NCI-H1694 (cell line): ENCODE measurements at regions not wholly inside any gene's neighbourhood (a gene's known extent, or its start where the extent isn't known, plus 50 kb on each side); places are given as distances from the start of the nearest gene placed in this dataset.
"Not testable (repeated sequence)": the region's sequence is repeated elsewhere in the genome, so short reads cannot be mapped to it uniquely, and the experiment has no call there.

ENCODE experiments used
- DNase-seq: peaks from one replicate; lab custom pipeline; 2025; lab: John Stamatoyannopoulos, UW

DNA sequence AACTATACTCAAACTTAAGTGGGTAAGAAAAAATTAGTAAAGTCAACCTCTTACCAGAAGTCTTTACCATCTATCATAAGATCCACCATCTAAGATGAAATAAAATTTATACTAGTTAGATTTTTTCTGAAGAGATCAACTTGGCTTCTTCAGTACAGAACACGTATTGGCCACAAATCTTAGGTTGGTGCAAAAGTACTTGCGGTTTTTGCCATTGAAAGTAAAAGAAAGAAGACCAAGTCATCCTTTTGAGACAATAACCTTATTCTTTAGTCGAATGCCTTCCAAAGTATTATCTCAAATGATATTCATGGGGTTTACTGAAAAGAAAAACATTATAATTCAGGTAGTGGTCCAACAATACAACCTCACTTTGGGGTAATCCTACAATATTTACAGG is 292.6 kb upstream of the PTCHD4 start:
- no peak for DNase-seq

DNA sequence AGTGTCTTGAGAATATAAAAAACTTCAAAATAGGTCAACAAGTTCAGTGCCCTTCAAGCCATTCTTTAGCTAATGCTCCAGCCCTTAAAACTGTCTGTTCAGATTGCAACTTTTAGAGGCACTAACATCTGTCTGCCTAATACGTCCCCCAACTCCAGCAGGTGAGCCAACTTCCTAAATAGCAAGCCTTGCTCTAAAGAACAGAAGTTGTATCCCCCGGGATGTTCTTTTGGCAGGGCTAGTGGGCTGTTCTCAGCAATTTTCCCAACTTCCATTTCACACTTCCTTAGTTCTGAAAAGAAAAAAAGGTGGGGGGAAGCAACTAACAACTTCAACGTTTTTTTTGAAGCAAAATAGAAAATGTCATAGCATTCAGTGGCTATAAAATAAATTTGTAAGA is 290.0 kb upstream of the PTCHD4 start:
- no peak for DNase-seq

DNA sequence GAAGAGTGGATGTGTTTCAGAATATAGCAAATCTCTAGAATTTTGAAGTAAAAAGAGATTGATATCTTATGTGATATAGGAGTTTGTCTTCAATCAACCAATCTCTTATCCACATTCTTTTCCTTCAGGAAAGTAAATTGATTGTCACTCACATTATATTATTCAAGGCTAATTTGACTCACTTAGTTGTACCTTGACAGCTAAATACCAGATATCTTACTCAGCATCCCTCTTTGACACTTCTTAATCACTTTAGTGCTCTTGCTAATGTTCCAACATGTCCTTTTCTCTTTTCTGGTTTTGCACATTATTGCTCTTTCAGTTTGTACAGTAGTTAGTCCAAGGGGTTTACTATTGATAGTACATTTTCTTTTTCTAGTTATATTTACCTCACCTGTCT is 286.9 kb upstream of the PTCHD4 start:
- no peak for DNase-seq

DNA sequence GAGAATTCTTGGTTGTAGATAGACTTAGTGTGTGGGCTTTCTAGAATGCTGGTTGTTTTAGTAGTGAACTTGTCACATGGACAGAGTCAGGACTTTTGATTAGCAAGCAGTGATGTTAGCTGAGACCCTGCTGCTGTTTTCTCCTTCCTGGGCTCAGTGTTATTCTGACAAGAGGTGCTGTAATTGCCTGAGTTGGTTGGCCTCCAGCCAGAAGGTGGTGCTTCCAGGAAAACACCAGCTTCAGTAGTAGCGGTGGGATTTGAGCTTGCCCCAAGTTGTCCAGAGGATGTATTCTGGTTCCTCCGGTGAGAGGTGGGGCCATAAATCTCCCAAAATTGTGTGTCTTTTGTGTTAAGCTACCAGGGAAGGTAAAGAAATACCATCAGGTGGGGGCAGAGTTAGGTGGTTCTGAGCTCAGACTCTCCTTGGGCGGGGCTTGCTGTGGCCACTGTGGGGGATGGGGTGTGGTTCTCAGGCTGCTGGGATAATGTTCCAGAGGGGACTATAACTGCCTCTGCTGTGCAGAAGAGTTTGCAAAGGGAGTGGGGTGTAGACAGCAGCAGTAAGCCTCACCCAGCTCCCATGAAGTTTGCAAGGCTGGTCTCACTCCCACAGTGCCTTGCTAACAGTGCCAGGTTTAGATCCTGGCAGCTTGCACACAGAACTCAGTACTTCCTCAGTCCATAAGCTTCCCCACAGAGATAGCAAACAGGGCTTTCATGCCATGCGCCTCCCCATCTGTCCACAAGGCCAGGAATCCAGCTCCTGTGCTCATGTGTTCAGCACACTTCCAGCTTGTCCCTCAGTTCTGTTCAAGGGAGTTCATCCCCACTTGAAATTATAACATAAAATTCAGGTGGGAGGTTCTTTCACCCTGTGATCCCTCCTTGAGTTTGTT is 278.4 kb upstream of the PTCHD4 start:
- DNase-seq: no peak

DNA sequence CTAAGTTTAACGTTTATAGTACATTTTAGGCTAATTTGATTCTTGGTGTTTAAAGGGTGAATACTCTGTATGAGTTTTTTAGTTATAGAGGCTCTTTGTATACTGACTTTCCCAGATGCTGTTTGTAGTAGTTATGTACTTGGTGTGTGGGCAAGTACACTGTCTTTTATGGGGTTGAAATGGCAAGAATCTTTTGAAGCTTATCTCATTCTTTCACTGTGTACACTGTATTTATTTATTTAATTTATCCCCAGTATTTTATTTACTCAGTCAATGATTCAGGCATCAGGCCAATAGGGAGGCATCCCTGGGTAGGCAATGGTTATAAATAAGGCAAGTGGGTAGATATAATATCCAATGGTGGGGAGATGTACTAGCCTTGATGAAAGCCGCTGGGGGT is 277.0 kb upstream of the PTCHD4 start:
- no peak for DNase-seq

DNA sequence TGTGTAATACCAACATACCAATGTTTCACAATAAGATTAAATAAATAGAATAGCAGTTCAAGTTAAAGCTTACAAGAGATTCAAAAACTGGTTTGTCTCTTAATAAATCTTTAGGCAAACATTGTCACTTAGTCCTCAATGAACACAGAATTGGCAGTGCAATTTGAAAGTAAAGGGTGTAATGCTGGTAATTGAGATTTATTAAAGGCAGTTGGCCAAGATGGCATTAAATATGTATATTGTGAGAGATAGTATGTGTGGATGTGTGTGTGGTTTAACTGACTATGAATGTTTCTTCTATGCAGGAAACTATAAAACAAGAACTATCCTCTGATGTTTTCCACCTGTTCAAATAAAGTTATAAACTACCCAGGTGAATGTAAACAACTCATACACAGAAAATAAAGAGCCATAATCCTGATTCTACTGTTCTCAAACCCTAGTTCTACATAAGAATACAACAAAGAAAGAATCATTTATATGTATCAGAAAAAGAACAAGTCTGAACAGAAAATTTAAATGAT is 267.9 kb upstream of the PTCHD4 start:
- no peak for DNase-seq

DNA sequence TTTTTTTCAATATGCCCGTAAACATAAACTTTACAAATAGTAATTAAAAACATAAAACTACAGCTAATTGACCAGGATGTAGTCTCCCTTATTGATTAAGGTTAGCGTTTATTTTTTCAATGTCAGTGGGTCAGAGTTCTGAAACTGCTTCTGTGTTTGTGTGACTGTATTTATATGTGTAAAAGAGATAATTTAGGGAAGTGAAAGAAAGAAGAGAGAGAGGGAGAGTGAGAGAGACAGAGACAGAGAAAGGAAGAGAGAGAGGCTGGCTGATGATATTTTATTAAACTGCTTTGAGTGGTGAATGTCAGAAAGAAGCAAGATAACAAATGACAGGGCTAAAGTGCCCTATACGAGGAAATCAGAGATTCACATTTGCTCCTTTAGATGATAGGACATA is 266.1 kb upstream of the PTCHD4 start:
- DNase-seq: no peak

DNA sequence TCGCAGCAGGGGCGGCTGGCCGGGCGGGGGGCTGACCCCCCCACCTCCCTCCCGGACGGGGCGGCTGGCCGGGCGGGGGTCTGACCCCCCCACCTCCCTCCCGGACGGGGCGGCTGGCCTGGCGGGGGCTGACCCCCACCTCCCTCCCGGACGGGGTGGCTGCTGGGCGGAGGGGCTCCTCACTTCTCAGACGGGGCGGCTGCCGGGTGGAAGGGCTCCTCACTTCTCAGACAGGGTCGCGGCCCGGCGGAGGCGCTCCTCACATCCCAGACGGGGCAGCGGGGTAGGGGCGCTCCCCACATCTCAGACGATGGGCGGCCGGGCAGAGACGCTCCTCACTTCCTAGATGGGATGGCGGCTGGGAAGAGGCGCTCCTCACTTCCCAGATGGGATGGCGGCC is 260.2 kb upstream of the PTCHD4 start:
- not testable (repeated sequence) for DNase-seq

DNA sequence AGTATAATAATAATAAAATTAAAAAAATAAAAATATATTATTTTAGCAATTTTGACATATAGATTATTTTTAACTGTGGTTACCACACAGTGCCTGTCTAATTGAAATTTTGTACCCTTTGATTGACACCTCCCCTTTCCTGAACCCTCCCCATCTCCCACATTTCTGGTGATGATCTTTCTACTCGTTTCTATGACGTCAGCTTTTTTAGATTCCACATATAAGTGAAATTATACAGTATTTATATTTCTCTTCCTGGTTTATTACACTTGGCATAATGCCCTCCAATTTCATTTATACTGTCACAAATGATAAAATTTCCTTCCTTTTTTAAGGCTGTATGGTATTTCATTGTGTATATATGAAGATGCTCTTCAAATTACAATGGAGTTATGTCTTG is 258.1 kb upstream of the PTCHD4 start:
- DNase-seq: no peak

DNA sequence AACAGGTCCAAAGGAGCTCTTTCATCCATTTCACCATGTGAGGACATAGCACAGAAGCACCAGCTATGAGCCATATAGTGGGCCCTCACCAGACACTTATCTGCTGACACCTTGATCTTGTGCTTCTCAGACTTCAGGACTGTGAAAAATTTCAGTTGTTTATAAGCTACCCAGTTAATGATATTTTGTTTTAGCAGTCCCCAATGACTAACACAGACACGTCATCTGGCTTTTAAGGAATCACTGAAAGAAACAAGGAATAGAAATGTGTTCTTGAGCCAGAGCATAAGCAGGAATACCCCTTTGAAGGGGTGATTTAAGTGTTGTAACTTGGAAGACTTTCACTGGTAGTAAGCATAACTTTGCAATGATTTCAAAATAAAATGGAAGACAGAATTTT is 214.7 kb upstream of the PTCHD4 start:
- DNase-seq: no peak

DNA sequence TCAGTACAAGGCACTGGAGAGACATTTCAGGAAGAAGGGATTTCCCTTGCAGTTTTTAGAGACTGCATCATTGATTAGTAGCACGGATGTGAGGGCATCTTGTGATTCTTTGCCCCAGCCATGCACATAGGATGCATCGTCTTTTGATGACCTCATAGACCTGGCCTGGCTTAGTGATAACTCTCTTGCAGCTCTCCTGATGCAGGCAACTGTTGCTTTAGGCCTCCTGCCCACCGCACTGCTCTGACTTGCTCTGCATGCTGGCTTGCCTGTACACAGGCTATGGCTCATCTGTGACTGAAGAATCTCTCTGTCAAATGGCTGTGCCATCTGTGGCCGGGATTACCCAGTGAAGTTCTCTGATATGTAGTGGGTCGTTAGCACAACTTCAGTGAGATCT is 207.7 kb upstream of the PTCHD4 start:
- no peak for DNase-seq

DNA sequence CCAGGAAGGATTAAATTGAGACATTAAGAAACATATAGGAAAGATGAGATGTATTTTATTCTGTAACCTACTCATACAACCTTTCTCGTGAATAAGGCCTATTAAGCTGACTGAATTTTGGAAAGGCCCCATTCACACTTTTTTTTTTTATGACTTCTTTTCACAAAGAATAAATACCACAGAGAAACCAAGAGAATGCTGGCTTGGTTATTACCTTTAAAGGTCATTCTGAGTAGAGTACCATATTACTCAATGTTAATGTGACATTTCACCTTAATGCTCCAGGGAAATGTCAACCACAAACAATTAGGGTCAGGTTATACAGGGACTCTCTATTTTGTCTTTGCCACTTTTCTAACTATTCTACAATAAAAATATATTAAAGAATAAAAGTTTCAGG is 204.9 kb upstream of the PTCHD4 start:
- DNase-seq: no peak

DNA sequence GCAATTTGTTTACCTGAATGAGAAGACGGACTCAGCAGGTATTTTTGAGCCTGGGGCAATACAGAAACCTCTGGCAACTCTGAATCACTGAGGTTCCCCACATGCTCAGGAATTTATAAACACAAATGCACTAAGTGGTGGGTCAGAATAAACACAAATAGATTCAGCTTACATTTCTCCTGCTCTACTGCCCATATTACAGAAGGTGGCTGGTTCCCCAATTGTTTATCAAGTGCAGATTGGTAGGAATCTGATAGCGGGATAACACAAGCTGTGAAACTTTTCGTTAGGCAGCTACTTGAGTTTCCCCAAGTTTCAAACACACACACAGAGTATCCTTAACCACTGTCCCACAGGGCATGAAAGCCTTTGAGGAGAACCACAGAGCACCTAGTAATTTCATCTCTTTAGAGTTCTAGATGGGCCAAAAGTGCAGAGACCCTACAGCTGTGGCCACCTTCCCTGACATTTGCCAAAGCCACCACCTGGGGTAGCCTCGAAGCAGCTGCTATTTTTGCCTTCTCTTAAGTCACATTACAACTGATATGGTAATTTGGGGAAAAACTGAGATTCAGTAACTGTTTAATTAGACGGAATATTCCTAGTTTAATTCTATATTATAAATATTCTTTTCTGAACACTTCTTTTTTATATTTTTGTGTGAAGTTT is 204.2 kb upstream of the PTCHD4 start:
- DNase-seq: no peak

DNA sequence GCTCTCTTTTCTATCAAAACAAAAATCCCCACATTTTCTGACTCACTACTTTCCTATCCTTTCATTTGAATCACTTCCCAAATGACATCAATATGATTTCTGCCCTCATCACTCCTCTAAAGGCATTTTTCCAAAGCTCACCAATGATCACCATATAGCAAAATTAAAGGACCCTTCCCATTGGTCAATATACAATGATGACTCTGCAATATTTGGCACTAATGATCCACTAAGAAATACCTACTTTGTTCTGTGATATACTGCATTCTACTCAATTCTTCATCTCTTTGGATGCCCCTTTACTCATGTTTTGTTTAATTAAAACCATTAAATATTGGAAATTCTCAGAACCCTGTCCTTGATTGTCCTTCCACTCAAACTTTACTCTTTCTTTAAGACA is 200.3 kb upstream of the PTCHD4 start:
- DNase-seq: no peak

DNA sequence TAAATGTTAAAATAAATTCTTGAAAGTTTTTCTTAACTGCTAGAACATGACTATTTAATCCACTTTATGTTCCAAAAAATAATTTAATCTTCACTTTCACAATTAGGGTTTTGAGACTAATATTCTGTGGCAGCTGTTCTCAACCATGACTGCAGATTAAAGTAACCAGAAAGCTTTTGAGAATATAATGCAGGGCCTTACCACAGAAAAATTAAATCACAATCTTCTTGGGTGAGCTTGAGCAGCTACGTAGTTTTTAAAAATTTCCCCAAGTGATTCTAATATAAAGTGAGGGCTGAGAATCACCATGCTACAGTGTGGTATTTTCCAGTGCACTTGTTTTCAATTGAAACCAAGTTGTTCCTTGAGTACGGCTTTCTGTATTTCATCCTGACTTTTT is 196.6 kb upstream of the PTCHD4 start:
- no peak for DNase-seq

DNA sequence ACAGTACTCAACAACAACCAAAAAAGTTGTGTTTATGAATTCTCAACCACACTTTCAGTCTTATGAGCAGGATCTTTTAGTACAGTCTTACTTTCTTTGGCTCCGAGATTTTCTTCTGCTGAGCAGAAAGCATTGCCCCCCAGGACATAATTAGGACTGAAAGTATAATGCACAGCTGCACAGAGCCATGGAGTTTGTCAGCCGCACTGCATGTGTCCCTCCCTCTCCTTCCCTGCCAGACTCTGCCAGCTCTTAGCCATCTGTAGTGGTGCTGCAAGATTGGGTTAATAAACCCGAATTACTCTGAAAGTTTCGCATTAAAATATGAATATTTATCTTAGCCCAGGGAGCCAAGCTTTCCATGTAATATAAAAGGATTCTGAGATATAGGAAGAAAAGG is 179.6 kb upstream of the PTCHD4 start:
- no peak for DNase-seq

DNA sequence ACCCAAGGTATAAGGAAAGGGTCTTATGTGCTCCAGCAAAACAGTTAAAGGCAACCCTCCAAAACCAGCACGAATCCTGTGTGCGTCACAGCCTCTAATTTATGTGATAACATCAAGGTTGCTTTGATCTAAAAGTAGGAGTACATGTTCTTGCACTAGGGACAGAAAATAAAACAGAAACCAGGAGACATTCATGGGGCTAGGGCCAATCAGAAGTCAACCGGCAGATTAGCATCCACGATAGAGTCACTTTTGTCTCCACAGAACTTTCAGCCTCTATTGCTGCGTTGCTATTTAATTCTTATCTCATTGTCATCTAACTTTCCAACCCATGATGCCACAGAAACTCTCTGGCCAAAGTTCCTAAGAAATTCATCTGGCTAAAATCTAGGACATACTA is 178.8 kb upstream of the PTCHD4 start:
- no peak for DNase-seq

DNA sequence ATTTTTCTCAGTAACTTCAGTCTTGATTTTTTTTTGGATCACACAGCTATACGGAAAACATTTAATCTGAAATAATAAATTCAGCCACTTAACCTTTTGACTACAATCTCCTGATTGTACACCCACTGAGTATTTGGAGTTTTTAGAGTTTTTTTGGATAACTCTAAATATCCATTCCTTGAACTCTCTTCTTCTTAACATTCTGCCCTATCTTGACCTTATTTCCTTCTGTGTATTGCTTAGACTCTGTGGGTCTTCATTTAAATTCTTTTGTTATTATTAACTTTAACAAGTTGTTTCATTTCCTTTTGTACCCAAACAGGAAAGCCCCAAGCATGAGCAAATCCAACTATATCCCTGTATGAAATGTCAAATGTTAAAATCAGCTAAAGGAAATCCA is 170.2 kb upstream of the PTCHD4 start:
- no peak for DNase-seq

DNA sequence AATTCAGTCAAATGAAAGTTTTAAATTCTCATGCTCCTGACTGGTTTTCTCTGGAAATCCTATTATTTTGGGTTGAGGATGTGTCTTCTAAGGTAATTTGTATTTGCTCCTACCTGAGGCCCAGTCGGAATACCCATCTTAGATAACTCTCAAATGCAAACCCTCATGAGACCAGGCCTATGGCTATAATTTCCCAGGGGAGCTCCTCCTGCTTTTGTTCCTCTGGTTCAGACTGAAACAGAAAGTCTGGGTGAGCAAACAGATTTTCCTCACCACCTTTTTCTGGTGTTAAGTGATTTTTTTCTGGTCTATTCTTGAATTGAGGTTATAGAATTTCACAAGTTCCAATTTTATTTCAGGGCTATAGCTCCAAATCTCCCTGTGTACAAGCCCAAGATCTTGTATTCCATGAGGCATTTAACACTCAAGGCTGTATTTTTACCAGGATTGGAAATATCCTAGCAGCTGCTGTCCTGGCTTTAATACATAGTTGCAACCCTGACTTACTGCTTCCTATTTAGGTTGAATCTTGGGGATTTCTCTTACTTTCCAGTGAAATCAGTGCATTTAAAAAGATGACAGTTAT is 169.1 kb upstream of the PTCHD4 start:
- no peak for DNase-seq

DNA sequence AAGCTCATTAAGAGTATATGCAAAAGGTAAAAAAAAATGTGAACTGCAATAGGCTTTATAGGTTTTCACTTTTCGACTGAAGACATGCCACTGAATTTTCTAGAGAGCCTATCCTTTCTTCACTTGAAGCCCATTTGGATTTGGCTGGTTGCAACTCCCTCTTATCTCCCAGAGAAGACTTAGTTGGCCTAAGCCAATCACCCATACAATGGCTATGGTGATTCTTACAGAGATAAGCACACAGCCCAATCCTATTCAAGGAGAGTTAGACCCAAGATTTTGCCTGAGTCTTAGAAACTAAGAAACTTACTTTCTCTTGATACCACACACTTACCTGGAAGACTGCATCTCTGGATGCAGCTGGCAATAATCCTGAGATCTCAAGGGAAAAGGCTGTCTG is 167.3 kb upstream of the PTCHD4 start:
- DNase-seq: no peak

DNA sequence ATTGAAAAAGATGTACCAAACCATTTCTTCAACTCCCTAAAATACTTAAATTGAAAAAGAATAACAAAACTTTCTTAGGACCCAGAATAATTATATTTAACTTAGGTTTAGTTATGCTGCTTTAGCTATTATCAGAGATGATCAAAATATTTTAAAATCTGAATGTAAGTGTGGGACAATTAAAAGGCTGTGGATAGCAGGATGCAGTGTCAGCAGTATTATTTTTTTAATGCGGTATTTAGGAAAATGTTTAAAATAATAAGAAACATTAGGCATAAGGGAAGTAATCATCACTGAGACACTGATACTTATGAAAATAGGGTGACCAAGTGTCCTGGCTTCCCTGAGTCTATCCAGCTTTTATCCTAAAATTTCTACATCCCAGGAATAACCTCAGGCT is 161.5 kb upstream of the PTCHD4 start:
- no peak for DNase-seq

DNA sequence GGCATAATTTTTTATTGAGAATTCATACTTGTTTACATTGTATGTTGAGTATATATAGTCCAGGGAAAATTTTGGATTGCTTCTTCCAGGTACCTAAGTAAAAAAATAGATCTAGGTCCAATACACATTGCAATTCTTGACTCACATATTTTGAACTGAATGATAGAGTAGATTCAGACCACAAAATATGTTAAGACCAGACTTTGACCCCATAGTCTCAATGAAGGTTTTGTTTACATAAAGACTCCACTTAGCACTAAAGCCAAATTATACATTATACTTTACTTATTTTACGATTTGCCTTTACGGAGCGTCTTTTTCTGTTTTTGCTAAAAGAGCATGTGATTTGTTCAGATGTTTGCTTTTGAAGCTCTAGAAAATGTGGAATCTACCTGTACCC is 144.1 kb upstream of the PTCHD4 start:
- no peak for DNase-seq

DNA sequence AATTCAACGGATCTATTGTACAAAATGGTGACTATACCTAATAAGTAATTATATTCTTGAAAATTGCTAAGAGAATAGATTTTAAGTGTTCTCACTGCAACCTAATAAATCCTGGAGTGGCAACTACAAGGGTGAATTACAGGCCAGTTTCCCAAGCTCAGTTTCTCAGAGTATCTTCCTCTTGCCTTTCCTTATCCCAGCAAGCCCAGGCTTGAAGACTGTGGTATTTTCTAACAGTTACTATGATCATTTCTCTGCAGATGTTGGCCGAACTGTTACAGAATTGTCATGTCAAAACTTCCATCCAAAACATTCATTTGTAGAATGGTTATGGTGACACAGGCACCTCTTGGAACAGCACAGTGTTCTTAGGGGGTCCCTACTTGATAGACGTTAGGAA is 138.1 kb upstream of the PTCHD4 start:
- DNase-seq: no peak
